Osteocyte (in vitro differentiated cells): ENCODE measurements at regions not wholly inside any gene's neighbourhood (a gene's known extent, or its start where the extent isn't known, plus 50 kb on each side); places are given as distances from the start of the nearest gene placed in this dataset.

Experiments
- DNase-seq: peaks from one replicate; pipeline ENCODE4 v3.0.0; 2021; ENCODE audit warnings: mixed read lengths; ENCODE audit not compliant: unreplicated experiment; ENCODE audit errors: extremely low spot score
- H3K27ac Mint-ChIP-seq: one replicate; pipeline ENCODE4 v1.8.0; 2021; ENCODE audit warnings: mild to moderate bottlenecking, mixed read lengths; ENCODE audit not compliant: unreplicated experiment
- H3K27me3 Mint-ChIP-seq: one replicate; pipeline ENCODE4 v1.8.0; 2021; ENCODE audit warnings: mixed read lengths; ENCODE audit not compliant: unreplicated experiment
- H3K36me3 Mint-ChIP-seq: one replicate; pipeline ENCODE4 v1.8.0; 2021; ENCODE audit warnings: mixed read lengths; ENCODE audit not compliant: unreplicated experiment
- H3K4me1 Mint-ChIP-seq: one replicate; pipeline ENCODE4 v1.8.0; 2021; ENCODE audit warnings: mixed read lengths; ENCODE audit not compliant: unreplicated experiment
- H3K4me3 Mint-ChIP-seq: one replicate; pipeline ENCODE4 v1.8.0; 2021; ENCODE audit warnings: mild to moderate bottlenecking, moderate library complexity, mixed read lengths; ENCODE audit not compliant: unreplicated experiment
- H3K9me3 Mint-ChIP-seq: one replicate; pipeline ENCODE4 v1.8.0; 2021; ENCODE audit warnings: mixed read lengths; ENCODE audit not compliant: unreplicated experiment
- CTCF ChIP-seq: fragments of 200-600 bp; sonication (generic); IDR thresholded peaks from 2 replicates; pipeline ENCODE4 v1.5.0; 2021; ENCODE audit warnings: antibody characterized with exemption, mild to moderate bottlenecking, moderate library complexity

- Mint-ChIP-seq H3K4me3 (no peak overlapping the region), H3K36me3 (no peaks in the 10 kb centered on the region), H3K4me1 (peaks cover 11% of the 10 kb centered on the region), H3K27ac (no peak overlapping the region), H3K9me3 (no peaks in the 10 kb centered on the region), H3K27me3 (no peaks in the 10 kb centered on the region)
- DNase-seq: no peak
- no peak for TF ChIP-seq CTCF
Observed at GRCh38 chr22:48451891-48452290, 1375.8 kb downstream of the BRD1 start.

DNA sequence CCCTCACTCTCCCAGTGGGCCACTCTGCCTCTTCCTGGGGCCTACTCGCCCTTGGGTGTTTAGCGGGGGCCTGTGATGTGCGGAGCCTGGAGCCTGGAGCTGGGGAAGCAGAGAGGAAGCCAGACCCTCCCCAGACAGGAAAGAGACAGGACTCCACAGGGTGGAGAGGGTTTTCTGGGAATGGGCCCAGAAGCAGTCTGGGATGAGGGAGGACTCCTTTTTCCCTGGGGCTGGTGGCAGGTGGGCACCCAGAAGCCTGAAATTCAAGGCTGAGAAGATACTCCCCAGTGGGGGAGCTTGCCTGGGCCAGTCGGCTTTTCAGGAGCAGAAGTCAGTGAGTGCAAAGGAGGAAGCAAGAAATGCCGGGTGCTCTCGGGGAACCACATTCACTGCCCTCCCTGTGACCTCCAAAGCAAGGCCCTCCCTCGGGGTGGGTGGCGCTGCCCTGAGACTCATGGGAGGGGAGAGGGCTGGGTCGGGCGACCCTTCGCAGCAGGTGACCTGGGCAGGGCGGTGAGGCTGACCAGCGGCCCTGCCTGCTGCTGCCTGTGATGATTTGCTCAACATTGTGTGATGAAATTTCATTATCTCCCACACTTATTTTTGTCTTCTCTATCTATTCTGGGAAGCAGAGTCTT is 1377.4 kb downstream of the BRD1 start:
- no peak for DNase-seq
- Mint-ChIP-seq H3K9me3 (no peaks in the 10 kb centered on the region), H3K4me3 (no peak overlapping the region), H3K4me1 (peaks cover 16% of the 10 kb centered on the region), H3K27me3 (no peaks in the 10 kb centered on the region), H3K27ac (peak overlapping the region; percentile 52), H3K36me3 (no peaks in the 10 kb centered on the region)
- TF ChIP-seq CTCF: no peak

- TF ChIP-seq CTCF: no peak
- Mint-ChIP-seq H3K4me3 (no peak overlapping the region), H3K27ac (peak overlapping the region; percentile 52), H3K4me1 (peaks cover 20% of the 10 kb centered on the region), H3K36me3 (no peaks in the 10 kb centered on the region), H3K27me3 (no peaks in the 10 kb centered on the region), H3K9me3 (no peaks in the 10 kb centered on the region)
- DNase-seq: no peak
Observed at GRCh38 chr22:48449466-48450187, 1378.0 kb downstream of the BRD1 start.

DNA sequence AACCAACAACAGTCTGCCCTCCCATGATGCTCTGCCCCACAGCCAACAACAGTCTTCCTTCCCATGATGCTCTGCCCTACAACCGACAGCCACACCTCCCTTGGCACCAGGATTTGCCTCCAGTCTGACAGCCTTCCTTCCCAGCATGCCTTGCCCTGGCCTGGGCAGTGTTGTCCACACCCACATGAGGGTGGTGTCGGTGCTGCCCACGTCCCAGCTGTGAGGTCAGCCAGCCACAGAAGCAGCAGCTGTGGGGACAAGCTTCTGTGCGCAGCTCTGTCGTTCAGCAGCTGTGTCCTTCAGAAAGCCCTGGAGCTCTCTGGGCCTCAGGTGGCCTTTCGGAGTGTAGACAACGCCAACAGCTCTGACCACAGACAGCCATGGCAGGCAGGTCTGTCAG is 1378.9 kb downstream of the BRD1 start:
- DNase-seq: no peak
- no peaks in the 10 kb centered on the region for H3K36me3 Mint-ChIP-seq
- H3K9me3 Mint-ChIP-seq: no peaks in the 10 kb centered on the region
- H3K27me3 Mint-ChIP-seq: no peaks in the 10 kb centered on the region
- no peak for TF ChIP-seq CTCF
- no peak overlapping the region for H3K4me3 Mint-ChIP-seq
- peaks cover 20% of the 10 kb centered on the region for H3K4me1 Mint-ChIP-seq
- no peak overlapping the region for H3K27ac Mint-ChIP-seq

DNA sequence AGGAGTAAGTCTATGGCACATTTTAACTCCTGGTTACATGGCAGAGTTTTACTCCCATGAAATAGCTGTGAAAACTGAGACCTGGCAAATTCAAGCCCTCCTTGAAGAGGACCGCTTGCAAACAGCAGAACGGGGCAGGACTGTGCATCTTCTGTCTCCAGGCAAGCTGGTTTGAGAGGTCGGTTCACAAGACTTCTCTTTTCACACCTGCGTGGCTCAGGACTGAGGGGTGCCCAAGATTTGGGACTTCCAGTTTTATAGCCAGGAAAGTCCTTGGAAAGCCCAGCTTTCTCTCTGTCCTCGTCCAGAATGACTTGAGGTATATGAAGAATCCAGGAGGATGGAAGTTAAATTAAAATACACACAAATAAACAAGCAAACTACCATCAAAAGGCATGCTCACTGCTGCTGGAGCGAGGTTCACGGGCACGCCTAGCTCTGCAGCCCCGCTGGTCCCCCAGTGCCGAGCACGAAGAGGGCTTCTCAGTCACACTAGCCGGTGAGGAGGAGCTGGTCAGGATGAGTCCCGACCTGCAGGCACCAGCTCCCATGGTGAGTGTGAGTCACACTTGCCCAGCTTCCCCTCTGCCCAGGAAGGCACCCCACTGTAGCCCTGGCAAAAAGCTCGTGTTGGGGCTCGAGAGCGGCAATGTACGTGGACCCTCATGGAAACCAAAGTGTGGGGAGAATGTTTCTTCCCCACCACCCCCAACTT is 1382.4 kb downstream of the BRD1 start:
- H3K4me1 Mint-ChIP-seq: peaks cover 19% of the 10 kb centered on the region
- no peaks in the 10 kb centered on the region for H3K27me3 Mint-ChIP-seq
- H3K9me3 Mint-ChIP-seq: no peaks in the 10 kb centered on the region
- no peak for DNase-seq
- TF ChIP-seq CTCF: no peak
- H3K4me3 Mint-ChIP-seq: no peak overlapping the region
- H3K27ac Mint-ChIP-seq: no peak overlapping the region
- no peaks in the 10 kb centered on the region for H3K36me3 Mint-ChIP-seq
